Caco-2 (cell line): ENCODE measurements at regions not wholly inside any gene's neighbourhood (a gene's known extent, or its start where the extent isn't known, plus 50 kb on each side); places are given as distances from the start of the nearest gene placed in this dataset.

Experiments used
- BruUV-seq: library from RNA; stranded (reverse); fragments of 400-500 nt; replicated peaks from 2 replicates; lab custom pipeline; 2021; lab: Mats Ljungman, UMichigan
- CTCF ChIA-PET: fragments of 300-600 bp; sonication (Branson Sonifier 250); formaldehyde crosslinking; loops from one replicate; lab custom pipeline; 2022; ENCODE audit warnings: antibody characterized with exemption; lab: Charles Lee
- POLR2A ChIA-PET: fragments of 300-600 bp; sonication (Branson Sonifier 250); formaldehyde crosslinking; loops from one replicate; lab custom pipeline; 2022; ENCODE audit warnings: antibody characterized with exemption; lab: Charles Lee
- DNase-seq, 2 experiments: peaks; one replicate each; pipeline versions ENCODE4 v3.0.0 to v3.0.0-alpha.2; 2020 to 2022
- H3K27me3 ChIP-seq: replicated peaks from 2 replicates; pipeline ENCODE4 v1.6.0; 2011; ENCODE audit warnings: low read length; ENCODE audit not compliant: control insufficient read depth, insufficient read depth
- H3K36me3 ChIP-seq: 2 replicates; pipeline ENCODE4 v1.5.1; 2011; ENCODE audit warnings: low read length; ENCODE audit not compliant: control insufficient read depth, insufficient read depth
- H3K4me1 ChIP-seq: fragments of 250-450 bp; sonication (Bioruptor Pico); 2 replicates; pipeline ENCODE4 v1.5.1; 2020; ENCODE audit warnings: mild to moderate bottlenecking
- H3K4me3 ChIP-seq: 2 replicates; pipeline ENCODE4 v1.5.1; 2011; ENCODE audit warnings: low read depth, mild to moderate bottlenecking, control low read depth, low read length
- H3K9me3 ChIP-seq: fragments of 250-450 bp; sonication (Bioruptor Pico); 2 replicates; pipeline ENCODE4 v1.5.1; 2020; ENCODE audit warnings: mild to moderate bottlenecking, moderate library complexity
- H3K27ac Mint-ChIP-seq: one replicate; pipeline ENCODE4 v1.8.0; 2022; ENCODE audit warnings: mixed read lengths; ENCODE audit not compliant: unreplicated experiment
- H3K27me3 Mint-ChIP-seq: one replicate; pipeline ENCODE4 v1.8.0; 2022; ENCODE audit warnings: mixed read lengths; ENCODE audit not compliant: insufficient read depth, unreplicated experiment
- H3K36me3 Mint-ChIP-seq: one replicate; pipeline ENCODE4 v1.8.0; 2022; ENCODE audit warnings: mild to moderate bottlenecking, mixed read lengths; ENCODE audit not compliant: insufficient read depth, unreplicated experiment
- H3K4me1 Mint-ChIP-seq: one replicate; pipeline ENCODE4 v1.8.0; 2022; ENCODE audit warnings: low read depth, mixed read lengths; ENCODE audit not compliant: unreplicated experiment
- H3K4me3 Mint-ChIP-seq: one replicate; pipeline ENCODE4 v1.8.0; 2022; ENCODE audit warnings: mild to moderate bottlenecking, moderate library complexity, mixed read lengths; ENCODE audit not compliant: unreplicated experiment
- H3K9me3 Mint-ChIP-seq: one replicate; pipeline ENCODE4 v1.8.0; 2022; ENCODE audit warnings: mixed read lengths; ENCODE audit not compliant: unreplicated experiment
- intact Hi-C: fragments of 100-400 bp; cut with micrococcal nuclease; formaldehyde crosslinking; loops from one replicate; pipeline ENCODE4 v1.10.0; 2022; ENCODE audit not compliant: unreplicated experiment
- TF ChIP-seq, protein P1 (sequence below), 2 experiments: fragments of 200-600 bp in 1 of 2; IDR thresholded peaks; 1 replicate in 1 of 2; 2 replicates in 1 of 2; pipeline versions ENCODE4 v1.5.1 to v1.8.0; 2011 to 2022; ENCODE audit warnings: antibody characterized with exemption in 1 of 2, control low read depth in 1 of 2, inconsistent platforms in 1 of 2, low read depth in 1 of 2, low read length in 1 of 2, mild to moderate bottlenecking in 1 of 2, moderate library complexity in 1 of 2; ENCODE audit not compliant: insufficient read depth in 1 of 2, severe bottlenecking in 1 of 2, unreplicated experiment in 1 of 2

DNA sequence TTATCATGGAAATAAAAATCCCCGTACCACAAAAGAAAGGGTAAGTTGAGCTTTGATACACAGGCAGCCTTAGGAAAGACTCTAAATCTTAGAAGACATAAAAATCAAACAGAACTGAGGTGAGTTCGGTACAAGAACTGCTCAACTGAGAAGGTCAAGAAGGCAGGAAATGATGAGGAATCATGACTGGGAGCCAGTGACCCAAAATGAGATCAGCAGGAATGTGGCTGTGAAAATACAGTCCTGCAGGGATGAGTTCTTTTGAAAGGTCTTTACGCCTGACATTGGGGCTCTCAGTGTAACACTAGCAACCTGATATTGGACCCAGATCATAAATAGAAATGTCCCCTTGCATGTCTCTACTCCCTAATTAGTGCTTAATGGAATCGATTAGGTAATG, 56.3 kb upstream of the CDH11 start:
- no peak for DNase-seq
- Histone ChIP-seq H3K27me3 (no peaks in the 10 kb centered on the region; the same call in 1 of the 2 replicates), H3K36me3 (no peaks in the 10 kb centered on the region), H3K9me3 (no peaks in the 10 kb centered on the region), H3K4me1 (no peaks in the 10 kb centered on the region), H3K4me3 (no peak overlapping the region)
- no peaks in the 10 kb centered on the region for H3K36me3 Mint-ChIP-seq
- no peak overlapping the region for H3K4me3 Mint-ChIP-seq
- H3K27me3 Mint-ChIP-seq, result peaks cover 9% of the 10 kb centered on the region
- POLR2A ChIA-PET, result no interaction called here
- no peaks in the 10 kb centered on the region for H3K4me1 Mint-ChIP-seq
- TF ChIP-seq, protein P1, sequence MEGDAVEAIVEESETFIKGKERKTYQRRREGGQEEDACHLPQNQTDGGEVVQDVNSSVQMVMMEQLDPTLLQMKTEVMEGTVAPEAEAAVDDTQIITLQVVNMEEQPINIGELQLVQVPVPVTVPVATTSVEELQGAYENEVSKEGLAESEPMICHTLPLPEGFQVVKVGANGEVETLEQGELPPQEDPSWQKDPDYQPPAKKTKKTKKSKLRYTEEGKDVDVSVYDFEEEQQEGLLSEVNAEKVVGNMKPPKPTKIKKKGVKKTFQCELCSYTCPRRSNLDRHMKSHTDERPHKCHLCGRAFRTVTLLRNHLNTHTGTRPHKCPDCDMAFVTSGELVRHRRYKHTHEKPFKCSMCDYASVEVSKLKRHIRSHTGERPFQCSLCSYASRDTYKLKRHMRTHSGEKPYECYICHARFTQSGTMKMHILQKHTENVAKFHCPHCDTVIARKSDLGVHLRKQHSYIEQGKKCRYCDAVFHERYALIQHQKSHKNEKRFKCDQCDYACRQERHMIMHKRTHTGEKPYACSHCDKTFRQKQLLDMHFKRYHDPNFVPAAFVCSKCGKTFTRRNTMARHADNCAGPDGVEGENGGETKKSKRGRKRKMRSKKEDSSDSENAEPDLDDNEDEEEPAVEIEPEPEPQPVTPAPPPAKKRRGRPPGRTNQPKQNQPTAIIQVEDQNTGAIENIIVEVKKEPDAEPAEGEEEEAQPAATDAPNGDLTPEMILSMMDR (IDR thresholded peaks at IDR 0.05; ENCODE audit: insufficient read depth in 1 of 2, low read depth in 1 of 2, low read length in 1 of 2, severe bottlenecking in 1 of 2, unreplicated experiment in 1 of 2), result no peak
- H3K27ac Mint-ChIP-seq, result no peak overlapping the region
- no TSS peak for BruUV-seq
- CTCF ChIA-PET, result no interaction called here
- intact Hi-C loops, result no loop called here
- H3K9me3 Mint-ChIP-seq, result no peaks in the 10 kb centered on the region

GRCh38 chr16:65176603-65177002, 54.7 kb upstream of the CDH11 start:
- Histone ChIP-seq H3K36me3 (no peaks in the 10 kb centered on the region), H3K4me1 (no peaks in the 10 kb centered on the region), H3K4me3 (no peak overlapping the region), H3K27me3 (no peaks in the 10 kb centered on the region; the same call in 1 of the 2 replicates), H3K9me3 (no peaks in the 10 kb centered on the region)
- Mint-ChIP-seq H3K27ac (no peak overlapping the region), H3K36me3 (no peaks in the 10 kb centered on the region), H3K4me1 (no peaks in the 10 kb centered on the region), H3K9me3 (no peaks in the 10 kb centered on the region), H3K27me3 (peaks cover 9% of the 10 kb centered on the region), H3K4me3 (no peak overlapping the region)
- TF ChIP-seq, protein P1 (IDR thresholded peaks at IDR 0.05; ENCODE audit: insufficient read depth in 1 of 2, low read depth in 1 of 2, low read length in 1 of 2, severe bottlenecking in 1 of 2, unreplicated experiment in 1 of 2), result no peak
- ChIA-PET POLR2A (no interaction called here), CTCF (no interaction called here)
- no peak for DNase-seq
- BruUV-seq, result no TSS peak
- intact Hi-C loops, result no loop called here

- Mint-ChIP-seq H3K9me3 (no peaks in the 10 kb centered on the region), H3K27me3 (peaks cover 9% of the 10 kb centered on the region)
Measured at GRCh38 chr16:65172356-65172755, 50.5 kb upstream of the CDH11 start.

More at GRCh38 chr16:65172356-65172755, 50.5 kb upstream of the CDH11 start:
- no peaks in the 10 kb centered on the region for H3K36me3 Mint-ChIP-seq
- ChIA-PET POLR2A (no interaction called here), CTCF (no interaction called here)
- intact Hi-C loops, result no loop called here
- no peak overlapping the region for H3K27ac Mint-ChIP-seq
- H3K4me1 ChIP-seq, result no peaks in the 10 kb centered on the region
- H3K4me3 Mint-ChIP-seq, result no peak overlapping the region
- no peaks in the 10 kb centered on the region for H3K9me3 ChIP-seq
- no peaks in the 10 kb centered on the region for H3K27me3 ChIP-seq
- H3K4me1 Mint-ChIP-seq, result no peaks in the 10 kb centered on the region
- no peak for DNase-seq
- TF ChIP-seq, protein P1 (IDR thresholded peaks at IDR 0.05; ENCODE audit: insufficient read depth in 1 of 2, low read depth in 1 of 2, low read length in 1 of 2, severe bottlenecking in 1 of 2, unreplicated experiment in 1 of 2), result no peak
- no peak overlapping the region for H3K4me3 ChIP-seq
- H3K36me3 ChIP-seq, result no peaks in the 10 kb centered on the region
- BruUV-seq, result no TSS peak
